ENCODE measurements at regions not wholly inside any gene's neighbourhood (a gene's known extent, or its start where the extent isn't known, plus 50 kb on each side); places are given as distances from the start of the nearest gene placed in this dataset.

DNA sequence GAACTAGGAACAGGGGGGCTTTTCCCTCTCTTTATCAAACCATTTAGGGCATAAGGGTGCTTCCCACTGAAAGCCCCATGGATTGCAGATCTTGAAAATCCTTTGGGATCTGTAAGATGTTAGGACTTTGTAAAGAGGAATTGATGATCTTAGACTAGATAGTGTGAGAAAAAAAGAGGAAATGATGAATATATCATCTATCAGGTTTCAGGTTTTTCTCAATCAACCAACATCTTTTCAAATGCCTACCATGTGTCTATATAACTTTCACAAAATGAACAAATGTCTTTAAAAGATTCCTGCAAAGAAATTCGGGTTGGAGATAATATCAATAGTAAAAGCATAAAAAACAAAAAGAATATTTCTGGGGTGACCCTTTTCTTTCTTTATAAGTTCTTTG lies 50.1 kb downstream of the KCNC4 start:
- Histone ChIP-seq H3K27ac (no peak overlapping the region), H3K4me2 (ENCODE audit: low read length) (no peak overlapping the region), H3K4me3 (ENCODE audit: low read depth, low read length) (no peak overlapping the region), H3K9ac (no peak overlapping the region), H3K36me3 (ENCODE audit: control insufficient read depth, insufficient read depth, low read length) (no peaks in the 10 kb centered on the region), H3K4me1 (no peaks in the 10 kb centered on the region), H3K27me3 (ENCODE audit: control insufficient read depth, insufficient read depth, low read length) (no peaks in the 10 kb centered on the region), H3K9me3 (ENCODE audit: control insufficient read depth, low read length) (no peaks in the 10 kb centered on the region), H3K79me2 (no peaks in the 10 kb centered on the region), H2AFZ (no peak overlapping the region)
- TF ChIP-seq, protein P1, sequence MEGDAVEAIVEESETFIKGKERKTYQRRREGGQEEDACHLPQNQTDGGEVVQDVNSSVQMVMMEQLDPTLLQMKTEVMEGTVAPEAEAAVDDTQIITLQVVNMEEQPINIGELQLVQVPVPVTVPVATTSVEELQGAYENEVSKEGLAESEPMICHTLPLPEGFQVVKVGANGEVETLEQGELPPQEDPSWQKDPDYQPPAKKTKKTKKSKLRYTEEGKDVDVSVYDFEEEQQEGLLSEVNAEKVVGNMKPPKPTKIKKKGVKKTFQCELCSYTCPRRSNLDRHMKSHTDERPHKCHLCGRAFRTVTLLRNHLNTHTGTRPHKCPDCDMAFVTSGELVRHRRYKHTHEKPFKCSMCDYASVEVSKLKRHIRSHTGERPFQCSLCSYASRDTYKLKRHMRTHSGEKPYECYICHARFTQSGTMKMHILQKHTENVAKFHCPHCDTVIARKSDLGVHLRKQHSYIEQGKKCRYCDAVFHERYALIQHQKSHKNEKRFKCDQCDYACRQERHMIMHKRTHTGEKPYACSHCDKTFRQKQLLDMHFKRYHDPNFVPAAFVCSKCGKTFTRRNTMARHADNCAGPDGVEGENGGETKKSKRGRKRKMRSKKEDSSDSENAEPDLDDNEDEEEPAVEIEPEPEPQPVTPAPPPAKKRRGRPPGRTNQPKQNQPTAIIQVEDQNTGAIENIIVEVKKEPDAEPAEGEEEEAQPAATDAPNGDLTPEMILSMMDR (IDR thresholded peaks at IDR 0.05), result no peak

DNA sequence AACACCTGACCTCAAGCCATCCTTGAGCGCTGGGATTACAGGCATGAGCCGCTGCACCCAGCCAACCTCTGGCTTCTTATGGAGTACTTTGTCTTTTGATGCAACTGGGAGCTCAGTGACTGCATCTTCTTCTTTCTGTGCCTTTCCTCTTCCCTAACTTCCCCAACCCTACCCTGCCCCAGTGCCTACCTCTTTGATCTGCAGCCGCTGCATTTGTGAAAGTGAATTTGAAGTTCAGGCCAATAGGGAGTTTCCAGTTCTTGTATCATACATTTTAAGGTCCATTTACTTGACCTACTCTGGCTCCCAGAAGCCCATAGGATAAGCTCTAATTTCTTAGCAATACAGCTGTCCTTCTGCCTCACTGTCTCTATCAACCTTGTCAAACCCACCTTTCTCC lies 52.2 kb downstream of the KCNC4 start:
- Histone ChIP-seq H3K9me3 (ENCODE audit: control insufficient read depth, low read length) (no peaks in the 10 kb centered on the region), H3K4me2 (ENCODE audit: low read length) (no peak overlapping the region), H2AFZ (no peak overlapping the region), H3K79me2 (no peaks in the 10 kb centered on the region), H3K4me3 (ENCODE audit: low read depth, low read length) (no peak overlapping the region), H3K27me3 (ENCODE audit: control insufficient read depth, insufficient read depth, low read length) (no peaks in the 10 kb centered on the region), H3K27ac (no peak overlapping the region), H3K4me1 (no peaks in the 10 kb centered on the region), H3K36me3 (ENCODE audit: control insufficient read depth, insufficient read depth, low read length) (no peaks in the 10 kb centered on the region), H3K9ac (no peak overlapping the region)
- TF ChIP-seq, protein P1 (IDR thresholded peaks at IDR 0.05), result no peak

DNA sequence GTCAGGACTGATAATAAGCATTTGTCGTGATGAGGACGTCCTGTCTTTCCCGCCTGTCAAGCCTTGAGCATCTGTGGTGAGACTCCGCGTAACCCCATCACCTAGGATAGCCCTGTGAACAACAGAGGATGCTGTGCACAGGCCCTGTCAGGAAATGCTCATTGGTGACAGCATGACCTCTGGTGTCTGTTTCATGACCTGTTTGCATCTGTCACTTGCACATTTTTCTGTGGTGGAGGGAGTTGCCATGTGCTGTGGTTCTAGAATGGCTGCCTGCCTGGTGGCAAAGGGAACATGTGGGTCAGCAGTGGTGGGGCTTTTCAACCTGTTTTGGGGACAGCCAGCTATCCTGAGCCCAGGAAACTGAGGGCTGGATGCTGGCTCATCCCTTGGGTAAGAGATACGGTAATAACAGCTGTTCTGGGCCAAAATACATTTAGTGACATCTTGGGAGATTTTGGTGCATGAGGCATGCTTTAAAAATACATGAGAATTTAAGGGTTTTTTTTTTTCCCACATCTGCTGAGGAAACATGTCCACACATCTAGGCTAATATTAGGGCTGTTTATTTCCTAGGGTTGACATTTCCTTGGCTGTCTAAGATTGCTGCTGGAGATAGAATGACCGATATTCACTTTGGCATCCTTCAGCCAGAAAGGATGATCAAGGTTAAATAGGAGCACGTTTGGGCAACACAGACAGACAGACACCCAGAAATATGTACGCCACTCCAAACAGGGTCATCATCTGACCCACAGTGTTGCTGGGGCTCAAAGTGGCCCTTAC lies 52.9 kb downstream of the KCNC4 start:
- H3K27me3 ChIP-seq (ENCODE audit: control insufficient read depth, insufficient read depth, low read length), result no peaks in the 10 kb centered on the region
- no peak overlapping the region for H3K27ac ChIP-seq
- TF ChIP-seq, protein P1 (IDR thresholded peaks at IDR 0.05), result no peak
- no peak overlapping the region for H3K4me2 ChIP-seq (ENCODE audit: low read length)
- no peaks in the 10 kb centered on the region for H3K36me3 ChIP-seq (ENCODE audit: control insufficient read depth, insufficient read depth, low read length)
- no peak overlapping the region for H3K9ac ChIP-seq
- no peak overlapping the region for H2AFZ ChIP-seq
- H3K79me2 ChIP-seq, result no peaks in the 10 kb centered on the region
- H3K4me3 ChIP-seq (ENCODE audit: low read depth, low read length), result no peak overlapping the region
- H3K4me1 ChIP-seq, result no peaks in the 10 kb centered on the region
- H3K9me3 ChIP-seq (ENCODE audit: control insufficient read depth, low read length), result no peaks in the 10 kb centered on the region

DNA sequence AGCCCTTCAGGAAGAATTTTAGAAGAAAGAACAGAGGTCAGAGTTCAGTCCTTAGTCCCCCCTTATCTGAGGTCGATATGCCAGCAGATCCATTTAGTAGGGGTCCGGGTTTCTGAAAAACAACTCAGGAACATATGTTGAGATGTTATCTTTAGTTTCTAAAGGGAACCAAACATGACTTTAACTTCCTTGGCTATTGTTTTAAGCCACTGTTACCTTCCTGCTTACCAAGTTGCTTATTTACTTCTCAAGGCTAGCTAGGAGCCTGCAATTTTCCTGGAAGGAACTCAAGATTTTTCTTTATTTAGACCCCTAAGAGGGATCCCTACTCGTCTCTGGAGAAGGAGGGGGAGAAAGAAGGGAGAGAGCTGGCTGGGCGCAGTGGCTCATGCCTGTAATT lies 54.3 kb downstream of the KCNC4 start:
- H3K27me3 ChIP-seq (ENCODE audit: control insufficient read depth, insufficient read depth, low read length), result no peaks in the 10 kb centered on the region
- no peak overlapping the region for H3K4me3 ChIP-seq (ENCODE audit: low read depth, low read length)
- no peak overlapping the region for H3K27ac ChIP-seq
- no peak overlapping the region for H3K9ac ChIP-seq
- TF ChIP-seq, protein P1 (IDR thresholded peaks at IDR 0.05), result no peak
- no peak overlapping the region for H2AFZ ChIP-seq
- H3K79me2 ChIP-seq, result no peaks in the 10 kb centered on the region
- H3K4me1 ChIP-seq, result no peaks in the 10 kb centered on the region
- H3K36me3 ChIP-seq (ENCODE audit: control insufficient read depth, insufficient read depth, low read length), result no peaks in the 10 kb centered on the region
- H3K4me2 ChIP-seq (ENCODE audit: low read length), result no peak overlapping the region
- no peaks in the 10 kb centered on the region for H3K9me3 ChIP-seq (ENCODE audit: control insufficient read depth, low read length)

DNA sequence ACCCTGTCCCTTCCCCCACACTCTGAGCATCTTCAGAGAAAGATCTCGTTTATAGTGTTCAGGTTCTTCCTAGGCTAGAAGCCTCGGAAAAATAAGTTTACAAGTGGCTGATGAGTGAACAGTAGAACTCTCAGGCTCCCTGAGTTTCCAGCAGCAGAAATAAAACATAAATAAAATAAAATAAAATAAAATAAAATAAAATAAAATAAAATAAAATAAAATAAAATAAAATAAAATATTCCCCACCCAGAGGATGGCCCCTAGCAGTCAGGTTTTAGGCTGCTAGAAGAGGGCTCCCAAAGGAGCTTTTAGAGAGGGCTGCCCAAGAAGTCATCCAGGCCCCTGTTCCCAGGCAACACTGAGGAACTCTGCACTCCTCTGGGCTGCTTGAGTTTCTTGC lies 55.1 kb downstream of the KCNC4 start:
- Histone ChIP-seq H2AFZ (no peak overlapping the region), H3K9me3 (ENCODE audit: control insufficient read depth, low read length) (no peaks in the 10 kb centered on the region), H3K27ac (no peak overlapping the region), H3K27me3 (ENCODE audit: control insufficient read depth, insufficient read depth, low read length) (no peaks in the 10 kb centered on the region), H3K36me3 (ENCODE audit: control insufficient read depth, insufficient read depth, low read length) (no peaks in the 10 kb centered on the region), H3K4me1 (no peaks in the 10 kb centered on the region), H3K9ac (no peak overlapping the region), H3K4me2 (ENCODE audit: low read length) (no peak overlapping the region), H3K4me3 (ENCODE audit: low read depth, low read length) (no peak overlapping the region), H3K79me2 (no peaks in the 10 kb centered on the region)
- TF ChIP-seq, protein P1 (IDR thresholded peaks at IDR 0.05), result no peak

Measured in parathyroid adenoma (tissue), 2 donors.